Activated CD4-positive, alpha-beta T cell treated with anti-CD3 and anti-CD28 coated beads for 36 hours (primary cell): ENCODE measurements at regions not wholly inside any gene's neighbourhood (a gene's known extent, or its start where the extent isn't known, plus 50 kb on each side); places are given as distances from the start of the nearest gene placed in this dataset.

ENCODE experiments used
- ATAC-seq: fragments of 200-7000 bp; cut with Tn5 transposase; one replicate; pipeline ENCODE4 v1.10.0; 2021; ENCODE audit warnings: mild to moderate bottlenecking, moderate library complexity
- CTCF ChIA-PET: fragments of 350-600 bp; sonication (Branson Sonifier 250); formaldehyde crosslinking; loops from one replicate; lab custom pipeline; 2021; ENCODE audit warnings: antibody characterized with exemption; lab: Charles Lee
- POLR2A ChIA-PET: fragments of 350-600 bp; sonication (Branson Sonifier 250); formaldehyde crosslinking; loops from one replicate; lab custom pipeline; 2021; ENCODE audit warnings: antibody characterized with exemption, inconsistent platforms; lab: Charles Lee
- DNase-seq: peaks from one replicate; pipeline ENCODE4 v3.0.0-alpha.2; 2020
- H3K27ac Mint-ChIP-seq: one replicate; pipeline ENCODE4 v1.8.0; 2021; ENCODE audit warnings: mixed read lengths
- H3K27me3 Mint-ChIP-seq: one replicate; pipeline ENCODE4 v1.8.0; 2021; ENCODE audit warnings: mixed read lengths
- H3K36me3 Mint-ChIP-seq: one replicate; pipeline ENCODE4 v1.8.0; 2021; ENCODE audit warnings: low read depth, mixed read lengths
- H3K4me1 Mint-ChIP-seq: one replicate; pipeline ENCODE4 v1.8.0; 2021; ENCODE audit warnings: mixed read lengths
- H3K4me3 Mint-ChIP-seq: one replicate; pipeline ENCODE4 v1.8.0; 2021; ENCODE audit warnings: mild to moderate bottlenecking, moderate library complexity, mixed read lengths
- H3K9me3 Mint-ChIP-seq: one replicate; pipeline ENCODE4 v1.8.0; 2021; ENCODE audit warnings: low read depth, mixed read lengths
- intact Hi-C, 2 experiments: fragments of 100-400 bp; cut with DNase I in 1 of 2; cut with micrococcal nuclease in 1 of 2; formaldehyde crosslinking; loops; one replicate each; pipeline versions ENCODE4 v1.14.2 to v1.15.1; 2022 to 2024; cut with DNase I, micrococcal nuclease

- intact Hi-C loops = no loop called here
- CTCF ChIA-PET = interaction anchor here (0.8 to 1.2 kb wide), 2 partner anchors 9 to 565 kb away, joined by 3 read pairs; no protein-coding TSS in a partner anchor
- Mint-ChIP-seq H3K27ac (no peak overlapping the region), H3K9me3 (no peaks in the 10 kb centered on the region), H3K4me1 (no peaks in the 10 kb centered on the region), H3K27me3 (peaks cover 32% of the 10 kb centered on the region), H3K4me3 (no peak overlapping the region), H3K36me3 (no peaks in the 10 kb centered on the region)
- DNase-seq (no peak), ATAC-seq (no peak)
- POLR2A ChIA-PET = no interaction called here
Measured at GRCh38 chr1:62953633-62954032, 169.7 kb downstream of the ATG4C start.

DNA sequence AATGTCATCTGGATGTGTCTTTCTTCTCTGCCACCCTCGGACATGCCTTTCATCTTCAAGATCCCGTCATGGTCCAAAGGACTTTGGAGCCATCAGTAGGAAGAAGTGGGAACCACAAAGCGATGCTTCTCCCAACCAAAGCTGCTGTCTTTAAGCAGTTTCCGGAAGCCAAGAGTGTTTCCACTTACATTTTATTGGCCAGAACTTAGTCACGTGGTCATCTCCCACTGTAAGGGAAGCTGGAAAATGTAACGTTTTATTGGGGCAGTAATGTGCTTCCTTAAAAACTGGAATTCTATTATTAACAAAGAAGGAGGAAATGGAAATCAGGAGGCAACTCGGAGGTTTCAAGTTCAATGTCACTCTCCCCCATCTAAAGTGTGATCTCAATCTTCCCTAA is 170.8 kb downstream of the ATG4C start:
- CTCF ChIA-PET = no interaction called here
- peaks cover 34% of the 10 kb centered on the region for H3K27me3 Mint-ChIP-seq

DNA sequence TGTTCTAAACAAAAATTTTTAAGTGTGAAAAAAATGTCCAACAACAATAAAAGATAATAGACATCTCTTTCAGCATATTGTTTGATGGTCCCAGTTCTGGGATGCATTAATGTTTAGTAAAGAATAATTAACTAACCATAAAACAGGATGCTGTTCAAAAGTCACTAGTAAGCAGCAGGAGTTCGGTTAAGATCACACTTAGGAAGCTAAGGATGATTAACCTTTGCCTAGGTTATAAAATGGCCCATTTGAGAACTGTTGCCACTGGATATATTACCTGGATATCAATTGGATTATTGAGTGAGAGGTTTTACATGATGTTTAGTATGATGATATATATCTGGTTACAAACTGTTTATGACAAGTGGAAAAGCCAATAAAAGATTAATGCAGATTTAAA is 171.7 kb downstream of the ATG4C start:
- Mint-ChIP-seq H3K9me3 (no peaks in the 10 kb centered on the region), H3K27ac (no peak overlapping the region), H3K4me1 (no peaks in the 10 kb centered on the region), H3K27me3 (peaks cover 34% of the 10 kb centered on the region), H3K36me3 (no peaks in the 10 kb centered on the region), H3K4me3 (no peak overlapping the region)
- intact Hi-C loops = no loop called here
- ATAC-seq = no peak
- no peak for DNase-seq
- ChIA-PET POLR2A (no interaction called here), CTCF (interaction anchor here (0.7 kb wide), 1 partner anchor 822 kb away, joined by 4 read pairs; no protein-coding TSS in a partner anchor)

More for the DNA sequence above, 170.8 kb downstream of the ATG4C start:
- no peaks in the 10 kb centered on the region for H3K36me3 Mint-ChIP-seq
- intact Hi-C loops = no loop called here
- no peaks in the 10 kb centered on the region for H3K9me3 Mint-ChIP-seq
- ATAC-seq = no peak
- no peaks in the 10 kb centered on the region for H3K4me1 Mint-ChIP-seq
- POLR2A ChIA-PET = no interaction called here
- no peak overlapping the region for H3K27ac Mint-ChIP-seq
- DNase-seq = no peak
- no peak overlapping the region for H3K4me3 Mint-ChIP-seq

GRCh38 chr1:62962014-62962812 is 178.3 kb downstream of the ATG4C start:
- H3K4me1 Mint-ChIP-seq = no peaks in the 10 kb centered on the region
- intact Hi-C loops = loop anchor here (5.0 kb wide), 2 partner anchors 185 to 575 kb away; no protein-coding TSS in a partner anchor
- H3K4me3 Mint-ChIP-seq = no peak overlapping the region
- no peaks in the 10 kb centered on the region for H3K9me3 Mint-ChIP-seq
- H3K27me3 Mint-ChIP-seq = peaks cover 8% of the 10 kb centered on the region
- POLR2A ChIA-PET = no interaction called here
- no peak for DNase-seq
- ATAC-seq = no peak
- H3K27ac Mint-ChIP-seq = no peak overlapping the region
- CTCF ChIA-PET = interaction anchor here (0.7 to 1.2 kb wide), 2 partner anchors 120 to 515 kb away, joined by 3 read pairs; no protein-coding TSS in a partner anchor
- H3K36me3 Mint-ChIP-seq = no peaks in the 10 kb centered on the region

DNA sequence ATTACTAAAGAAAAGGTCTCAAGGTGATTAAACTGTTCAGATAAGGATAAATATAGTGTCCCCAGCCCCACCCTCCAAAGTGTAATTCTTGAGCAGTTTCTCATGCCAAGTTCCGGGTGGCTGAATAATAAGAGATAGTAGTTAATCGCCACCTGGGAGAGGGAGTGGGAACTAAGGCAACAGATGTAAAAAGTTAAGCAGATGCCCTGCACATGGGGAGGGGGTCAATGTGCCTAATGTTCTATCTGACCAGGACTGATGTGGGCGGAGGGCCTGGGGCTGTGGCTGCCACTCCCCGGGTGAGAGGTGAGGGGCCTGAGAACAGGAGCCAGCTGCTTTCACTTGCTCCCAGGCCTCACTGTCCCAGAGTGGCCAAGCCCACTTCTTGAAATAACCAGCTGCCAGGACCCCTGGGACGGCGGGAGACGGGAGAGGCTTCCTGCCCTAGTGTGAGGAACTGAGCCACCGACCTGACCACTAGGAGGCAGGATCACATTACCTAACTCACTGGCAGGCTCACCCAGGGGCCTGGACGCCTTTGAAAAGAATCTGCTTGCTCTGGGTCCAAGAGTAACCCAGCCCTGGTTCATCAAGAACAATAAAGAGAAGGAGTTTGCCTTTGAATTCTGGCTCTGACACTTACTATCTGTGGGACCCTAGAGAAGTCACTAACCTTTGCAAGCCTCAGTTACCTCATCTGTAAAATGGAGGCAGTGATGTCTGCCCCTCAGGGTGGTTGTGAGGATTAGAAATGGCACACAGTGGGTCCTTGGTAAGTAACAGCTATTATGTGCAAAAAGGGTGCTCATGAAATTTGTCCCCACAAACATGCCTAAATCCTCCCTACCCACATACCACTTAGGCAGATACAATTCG is 179.2 kb downstream of the ATG4C start:
- POLR2A ChIA-PET = no interaction called here
- DNase-seq = peak; percentile 57
- no peak overlapping the region for H3K27ac Mint-ChIP-seq

DNA sequence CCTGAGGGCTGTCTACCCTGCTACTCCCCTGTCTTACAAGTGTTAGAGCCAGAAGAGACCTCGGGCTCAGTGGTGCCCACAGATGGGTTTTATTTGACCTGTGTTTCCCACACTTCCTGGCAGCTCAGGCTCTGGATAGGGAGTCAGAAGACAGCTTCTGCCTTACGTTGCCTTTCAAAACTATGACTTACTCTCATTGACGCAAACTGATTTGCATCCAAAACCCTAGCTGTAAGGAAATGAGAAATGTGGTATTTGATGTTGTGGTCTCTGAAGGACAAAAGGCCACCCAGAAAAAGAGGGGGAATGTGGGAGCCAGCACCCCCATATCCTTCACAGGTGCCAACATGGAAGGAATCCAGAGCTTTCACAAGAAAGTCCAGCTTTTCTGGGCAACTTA is 180.2 kb downstream of the ATG4C start:
- Mint-ChIP-seq H3K27me3 (peaks cover 3% of the 10 kb centered on the region), H3K27ac (no peak overlapping the region), H3K4me1 (no peaks in the 10 kb centered on the region), H3K9me3 (no peaks in the 10 kb centered on the region), H3K36me3 (no peaks in the 10 kb centered on the region), H3K4me3 (no peak overlapping the region)
- ATAC-seq (no peak), DNase-seq (no peak)
- ChIA-PET CTCF (interaction anchor here (0.9 to 1.1 kb wide), 2 partner anchors 124 to 574 kb away, joined by 3 to 5 read pairs; no protein-coding TSS in a partner anchor), POLR2A (no interaction called here)
- intact Hi-C loops = loop anchor here (5.0 kb wide), 2 partner anchors 183 to 573 kb away; no protein-coding TSS in a partner anchor

More for the DNA sequence above, 179.2 kb downstream of the ATG4C start:
- H3K36me3 Mint-ChIP-seq = no peaks in the 10 kb centered on the region
- no peaks in the 10 kb centered on the region for H3K4me1 Mint-ChIP-seq
- no peak overlapping the region for H3K4me3 Mint-ChIP-seq
- CTCF ChIA-PET = interaction anchor here (0.6 to 1.2 kb wide), 2 partner anchors 121 to 1279 kb away, joined by 3 read pairs; no protein-coding TSS in a partner anchor
- no peaks in the 10 kb centered on the region for H3K9me3 Mint-ChIP-seq
- H3K27me3 Mint-ChIP-seq = peaks cover 8% of the 10 kb centered on the region
- intact Hi-C loops = loop anchor here (1.0 to 5.0 kb wide), 3 partner anchors 184 to 574 kb away; no protein-coding TSS in a partner anchor
- ATAC-seq = no peak

DNA sequence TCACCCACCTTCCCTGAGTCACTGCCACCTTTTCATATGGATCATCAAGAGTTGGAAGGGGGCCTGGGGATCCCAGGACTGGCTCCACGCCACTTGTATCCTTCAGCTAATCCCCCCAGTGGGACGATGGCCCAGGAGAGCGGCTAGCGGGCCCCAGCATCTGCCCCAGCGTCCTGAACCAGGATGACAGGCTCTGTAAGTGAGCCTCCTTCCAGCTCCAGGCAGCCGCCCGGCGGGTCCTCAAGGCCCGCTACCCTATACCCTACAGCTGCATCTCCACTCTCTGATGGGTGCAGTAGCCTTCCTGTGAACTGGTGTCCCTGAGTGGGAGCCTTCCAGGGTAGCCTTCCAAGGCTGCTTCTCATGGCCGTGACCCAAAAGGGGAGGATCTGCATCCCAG is 183.1 kb downstream of the ATG4C start:
- intact Hi-C loops = no loop called here
- H3K4me1 Mint-ChIP-seq = no peaks in the 10 kb centered on the region
- H3K27ac Mint-ChIP-seq = no peak overlapping the region
- ATAC-seq (no peak), DNase-seq (no peak)
- H3K4me3 Mint-ChIP-seq = no peak overlapping the region
- ChIA-PET CTCF (no interaction called here), POLR2A (no interaction called here)
- no peaks in the 10 kb centered on the region for H3K36me3 Mint-ChIP-seq
- no peaks in the 10 kb centered on the region for H3K9me3 Mint-ChIP-seq
- H3K27me3 Mint-ChIP-seq = peaks cover 2% of the 10 kb centered on the region

DNA sequence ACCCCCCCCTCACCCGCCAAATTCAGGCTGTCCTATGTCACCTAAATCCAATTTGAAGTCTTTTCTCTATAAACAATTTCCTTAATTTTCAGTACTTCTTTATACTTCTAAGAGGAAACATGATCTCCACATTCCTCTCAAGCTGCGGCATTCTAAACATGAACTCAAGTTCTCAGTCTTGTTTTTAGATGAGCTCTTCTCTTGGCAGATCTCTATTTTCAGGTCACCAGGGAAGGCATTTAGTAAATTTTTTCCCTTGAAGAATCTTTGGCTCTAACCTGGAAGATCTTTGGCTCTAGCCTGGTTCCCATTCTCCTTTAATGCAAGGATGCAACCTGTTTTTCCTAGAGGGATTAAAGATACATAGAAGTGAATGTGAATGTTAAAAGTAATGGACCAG is 193.4 kb downstream of the ATG4C start:
- no peak for ATAC-seq

GRCh38 chr1:62978741-62979140 is 194.8 kb downstream of the ATG4C start:
- POLR2A ChIA-PET = no interaction called here

More for the DNA sequence above, 193.4 kb downstream of the ATG4C start:
- Mint-ChIP-seq H3K4me1 (no peaks in the 10 kb centered on the region), H3K27ac (no peak overlapping the region), H3K27me3 (peaks cover 8% of the 10 kb centered on the region), H3K4me3 (no peak overlapping the region), H3K36me3 (no peaks in the 10 kb centered on the region), H3K9me3 (no peaks in the 10 kb centered on the region)
- DNase-seq = no peak
- ChIA-PET CTCF (no interaction called here), POLR2A (no interaction called here)
- intact Hi-C loops = no loop called here

GRCh38 chr1:62981434-62981833 is 197.5 kb downstream of the ATG4C start:
- no peak overlapping the region for H3K27ac Mint-ChIP-seq
- no peaks in the 10 kb centered on the region for H3K9me3 Mint-ChIP-seq
- DNase-seq (no peak), ATAC-seq (no peak)
- H3K4me1 Mint-ChIP-seq = no peaks in the 10 kb centered on the region
- ChIA-PET POLR2A (no interaction called here), CTCF (interaction anchor here (0.5 kb wide), 1 partner anchor 184 kb away, joined by 3 read pairs; no protein-coding TSS in a partner anchor)
- H3K36me3 Mint-ChIP-seq = no peaks in the 10 kb centered on the region
- intact Hi-C loops = no loop called here
- H3K27me3 Mint-ChIP-seq = peaks cover 7% of the 10 kb centered on the region
- H3K4me3 Mint-ChIP-seq = no peak overlapping the region

More at GRCh38 chr1:62978741-62979140, 194.8 kb downstream of the ATG4C start:
- H3K4me1 Mint-ChIP-seq = no peaks in the 10 kb centered on the region
- H3K27ac Mint-ChIP-seq = no peak overlapping the region
- no peak overlapping the region for H3K4me3 Mint-ChIP-seq
- ATAC-seq (no peak), DNase-seq (no peak)
- intact Hi-C loops = no loop called here
- peaks cover 8% of the 10 kb centered on the region for H3K27me3 Mint-ChIP-seq
- no peaks in the 10 kb centered on the region for H3K36me3 Mint-ChIP-seq
- CTCF ChIA-PET = no interaction called here
- H3K9me3 Mint-ChIP-seq = no peaks in the 10 kb centered on the region

DNA sequence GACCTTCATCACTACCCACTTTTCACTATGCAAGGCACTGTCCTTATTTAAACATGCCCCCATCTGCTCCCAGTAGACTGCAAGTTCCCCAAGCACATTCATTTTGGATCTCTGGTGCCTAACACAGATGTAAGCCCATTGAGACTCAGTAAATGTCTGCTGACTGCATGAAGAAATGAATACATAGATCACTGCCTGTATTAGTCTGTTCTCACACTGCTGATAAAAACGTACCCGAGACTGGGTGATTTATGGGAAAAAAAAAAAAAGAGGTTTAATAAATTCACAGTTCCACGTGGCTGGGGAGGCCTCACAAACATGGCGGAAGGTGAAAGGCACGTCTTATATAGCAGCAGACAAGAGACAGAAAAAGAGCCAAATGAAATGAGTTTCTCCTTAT is 204.9 kb downstream of the ATG4C start:
- DNase-seq (no peak), ATAC-seq (no peak)
- intact Hi-C loops = no loop called here
- no peaks in the 10 kb centered on the region for H3K9me3 Mint-ChIP-seq
- no peak overlapping the region for H3K4me3 Mint-ChIP-seq
- H3K4me1 Mint-ChIP-seq = no peaks in the 10 kb centered on the region
- no peak overlapping the region for H3K27ac Mint-ChIP-seq
- H3K36me3 Mint-ChIP-seq = no peaks in the 10 kb centered on the region
- CTCF ChIA-PET = no interaction called here
- POLR2A ChIA-PET = no interaction called here
- H3K27me3 Mint-ChIP-seq = peaks cover 22% of the 10 kb centered on the region
